Liver (tissue), 8 donors: ENCODE measurements at regions not wholly inside any gene's neighbourhood (a gene's known extent, or its start where the extent isn't known, plus 50 kb on each side); places are given as distances from the start of the nearest gene placed in this dataset.

Source experiments
- DNase-seq: peaks from one replicate; pipeline ENCODE4 v3.0.0-alpha.2; 2017; ENCODE audit warnings: low spot score
- H3K27ac ChIP-seq, 2 donors: one replicate each; pipeline ENCODE4 v1.7.0; 2013; ENCODE audit warnings: inconsistent platforms in 2 of 2, low read length in 2 of 2, control low read depth in 1 of 2, low read depth in 1 of 2, mild to moderate bottlenecking in 1 of 2
- H3K27me3 ChIP-seq, 4 donors: one replicate each; pipeline versions ENCODE4 v1.6.1 to v1.7.0; 2013; ENCODE audit warnings: low read length in 3 of 4, inconsistent platforms in 1 of 4, mild to moderate bottlenecking in 1 of 4, moderate library complexity in 1 of 4; ENCODE audit not compliant: control insufficient read depth in 4 of 4, insufficient read depth in 4 of 4
- H3K36me3 ChIP-seq, 4 donors: one replicate each; pipeline versions ENCODE4 v1.6.1 to v1.7.0; 2013; ENCODE audit warnings: low read length in 3 of 4, mild to moderate bottlenecking in 3 of 4, low read depth in 1 of 4, moderate library complexity in 1 of 4; ENCODE audit not compliant: control insufficient read depth in 4 of 4, insufficient read depth in 3 of 4
- H3K4me1 ChIP-seq, 4 donors: one replicate each; pipeline versions ENCODE4 v1.6.1 to v1.7.0; 2013; ENCODE audit warnings: low read length in 3 of 4, mild to moderate bottlenecking in 3 of 4, moderate library complexity in 1 of 4; ENCODE audit not compliant: control insufficient read depth in 4 of 4, insufficient read depth in 4 of 4
- H3K4me3 ChIP-seq, 3 donors: one replicate each; pipeline versions ENCODE4 v1.6.1 to v1.7.0; 2013; ENCODE audit warnings: low read length in 3 of 3, control low read depth in 1 of 3, low read depth in 1 of 3, mild to moderate bottlenecking in 1 of 3
- H3K9ac ChIP-seq, 2 donors: one replicate each; pipeline ENCODE4 v1.7.0; 2013; ENCODE audit warnings: low read length in 2 of 2, mild to moderate bottlenecking in 2 of 2, moderate library complexity in 2 of 2, control low read depth in 1 of 2, low read depth in 1 of 2
- H3K9me3 ChIP-seq, 4 donors: one replicate each; pipeline versions ENCODE4 v1.6.1 to v1.7.0; 2013; ENCODE audit warnings: low read length in 3 of 4; ENCODE audit not compliant: control insufficient read depth in 4 of 4
- ATF3 ChIP-seq: IDR thresholded peaks from 2 replicates; pipeline ENCODE4 v1.6.1; 2016; ENCODE audit warnings: antibody characterized with exemption
- CTCF ChIP-seq: fragments of 150-350 bp; IDR thresholded peaks from 2 replicates; pipeline ENCODE4 v1.5.1; 2017; ENCODE audit warnings: improper control_type of control experiment, low read depth, low read length; ENCODE audit not compliant: missing input control
- EGR1 ChIP-seq, 2 donors: IDR thresholded peaks; 2 replicates each; pipeline ENCODE4 v1.6.1; 2016 to 2018; ENCODE audit warnings: antibody characterized with exemption in 2 of 2, low read depth in 2 of 2
- FOXA1 ChIP-seq: IDR thresholded peaks from 2 replicates; pipeline ENCODE4 v1.6.1; 2016; ENCODE audit warnings: antibody characterized with exemption
- FOXA2 ChIP-seq: IDR thresholded peaks from 2 replicates; pipeline ENCODE4 v1.6.1; 2016; ENCODE audit warnings: antibody characterized with exemption
- GABPA ChIP-seq, 2 donors: IDR thresholded peaks in 1 of 2; conservative IDR thresholded peaks in 1 of 2; 2 replicates each; pipeline ENCODE4 v1.6.1; 2016; ENCODE audit warnings: antibody characterized with exemption in 2 of 2, mild to moderate bottlenecking in 1 of 2, moderate library complexity in 1 of 2
- HNF4A ChIP-seq, 2 donors: conservative IDR thresholded peaks; 2 replicates each; pipeline ENCODE4 v1.6.1; 2016; ENCODE audit warnings: antibody characterized with exemption in 2 of 2, mild to moderate bottlenecking in 2 of 2
- HNF4G ChIP-seq: IDR thresholded peaks from 2 replicates; pipeline ENCODE4 v1.6.1; 2016; ENCODE audit warnings: antibody characterized with exemption
- JUND ChIP-seq, 2 donors: IDR thresholded peaks; 2 replicates each; pipeline ENCODE4 v1.6.1; 2016; ENCODE audit warnings: antibody characterized with exemption in 2 of 2
- MAX ChIP-seq: IDR thresholded peaks from 2 replicates; pipeline ENCODE4 v1.6.1; 2016; ENCODE audit warnings: antibody characterized with exemption
- NR2F2 ChIP-seq: IDR thresholded peaks from 2 replicates; pipeline ENCODE4 v1.6.1; 2016; ENCODE audit warnings: antibody characterized with exemption
- RAD21 ChIP-seq, 2 donors: IDR thresholded peaks; 2 replicates each; pipeline ENCODE4 v1.6.1; 2016; ENCODE audit warnings: antibody characterized with exemption in 2 of 2, mild to moderate bottlenecking in 2 of 2
- REST ChIP-seq: IDR thresholded peaks from 2 replicates; pipeline ENCODE4 v1.6.1; 2016; ENCODE audit warnings: antibody characterized with exemption, mild to moderate bottlenecking
- SP1 ChIP-seq: IDR thresholded peaks from 2 replicates; pipeline ENCODE4 v1.6.1; 2018; ENCODE audit warnings: antibody characterized with exemption, mild to moderate bottlenecking
- TAF1 ChIP-seq: conservative IDR thresholded peaks from 2 replicates; pipeline ENCODE4 v1.6.1; 2016; ENCODE audit warnings: antibody characterized with exemption, mild to moderate bottlenecking
- ZBTB33 ChIP-seq: IDR thresholded peaks from 2 replicates; pipeline ENCODE4 v1.6.1; 2016; ENCODE audit warnings: antibody characterized with exemption
- WGBS: extraction: QIAGEN DNeasy Blood & Tissue Kit; methylation state at CpG from one replicate; pipeline ENCODE4 v1.1.7; 2013; 5-methylcytosine and 5-hydroxymethylcytosine counted together
- donor health status: healthy.
- donor health status: healthy.
- donor health status: healthy.
- donor health status: healthy.
- donor health status: healthy.

- no peaks in the 10 kb centered on the region for H3K27me3 ChIP-seq
- H3K27ac ChIP-seq, result no peak overlapping the region
- DNase-seq, result no peak
- 84% methylated on average over 2 of the region's 2 CpGs for WGBS
- TF ChIP-seq HNF4A (conservative IDR thresholded peaks at IDR 0.05) (no peak), ZBTB33 (no peak), ATF3 (no peak), TAF1 (no peak), GABPA (IDR thresholded peaks at IDR 0.05 in 1 of 2, conservative IDR thresholded peaks at IDR 0.05 in 1 of 2) (no peak), FOXA1 (no peak), NR2F2 (no peak), MAX (no peak), EGR1 (IDR thresholded peaks at IDR 0.05; ENCODE audit: low read depth in 2 of 2) (no peak), RAD21 (IDR thresholded peaks at IDR 0.05) (no peak), JUND (IDR thresholded peaks at IDR 0.05) (no peak), FOXA2 (no peak), HNF4G (no peak), CTCF (no peak), SP1 (no peak)
- no peaks in the 10 kb centered on the region for H3K36me3 ChIP-seq
- no peaks in the 10 kb centered on the region for H3K4me1 ChIP-seq
- no peaks in the 10 kb centered on the region for H3K9me3 ChIP-seq
- H3K4me3 ChIP-seq, result no peak overlapping the region
- H3K9ac ChIP-seq, result no peak overlapping the region
These were observed 1293.0 kb upstream of the EPHA6 start for GRCh38 chr3:95521396-95521795.

GRCh38 chr3:95522449-95522848 lies 1291.9 kb upstream of the EPHA6 start:
- no peak overlapping the region for H3K9ac ChIP-seq
- H3K9me3 ChIP-seq, result no peaks in the 10 kb centered on the region
- WGBS, result 84% methylated on average over 2 of the region's 2 CpGs
- no peak for TF ChIP-seq SP1
- H3K4me3 ChIP-seq, result no peak overlapping the region
- H3K27ac ChIP-seq, result no peak overlapping the region
- no peak for DNase-seq
- H3K27me3 ChIP-seq, result no peaks in the 10 kb centered on the region
- H3K4me1 ChIP-seq, result no peaks in the 10 kb centered on the region
- no peaks in the 10 kb centered on the region for H3K36me3 ChIP-seq

GRCh38 chr3:95539950-95540483 lies 1274.4 kb upstream of the EPHA6 start:
- H3K9ac ChIP-seq, result no peak overlapping the region
- H3K27me3 ChIP-seq, result no peaks in the 10 kb centered on the region
- no peak for TF ChIP-seq EGR1 (IDR thresholded peaks at IDR 0.05; ENCODE audit: low read depth in 2 of 2)
- TF ChIP-seq FOXA2, result no peak
- TF ChIP-seq REST, result no peak
- no peak for TF ChIP-seq ZBTB33
- TF ChIP-seq JUND (IDR thresholded peaks at IDR 0.05), result no peak
- no peak for TF ChIP-seq RAD21 (IDR thresholded peaks at IDR 0.05)
- TF ChIP-seq ATF3, result no peak
- H3K4me3 ChIP-seq, result no peak overlapping the region
- no peaks in the 10 kb centered on the region for H3K36me3 ChIP-seq
- H3K4me1 ChIP-seq, result no peaks in the 10 kb centered on the region
- no peak for DNase-seq
- H3K9me3 ChIP-seq, result no peaks in the 10 kb centered on the region
- H3K27ac ChIP-seq, result no peak overlapping the region
